HUES6 (cell line): ENCODE measurements at regions not wholly inside any gene's neighbourhood (a gene's known extent, or its start where the extent isn't known, plus 50 kb on each side); places are given as distances from the start of the nearest gene placed in this dataset.

Experiments
- H3K27ac ChIP-seq: 2 replicates; pipeline ENCODE4 v1.7.0; 2013; ENCODE audit warnings: low read depth, mild to moderate bottlenecking, low read length, inconsistent platforms
- H3K27me3 ChIP-seq: 2 replicates; pipeline ENCODE4 v1.6.1; 2013; ENCODE audit warnings: low read length; ENCODE audit not compliant: control insufficient read depth, insufficient read depth
- H3K36me3 ChIP-seq: 2 replicates; pipeline ENCODE4 v1.6.1; 2013; ENCODE audit warnings: low read length; ENCODE audit not compliant: control insufficient read depth, insufficient read depth
- H3K4me1 ChIP-seq: 2 replicates; pipeline ENCODE4 v1.6.1; 2013; ENCODE audit warnings: low read length; ENCODE audit not compliant: control insufficient read depth, insufficient read depth
- H3K4me3 ChIP-seq: 2 replicates; pipeline ENCODE4 v1.5.1; 2013; ENCODE audit warnings: low read depth, low read length
- H3K9ac ChIP-seq: one replicate; pipeline ENCODE4 v1.6.1; 2013; ENCODE audit warnings: mild to moderate bottlenecking, low read length
- H3K9me3 ChIP-seq: 2 replicates; pipeline ENCODE4 v1.6.1; 2013; ENCODE audit warnings: low read depth, low read length; ENCODE audit not compliant: control insufficient read depth, insufficient read depth

GRCh38 chr11:103545551-103545950, 436.3 kb downstream of the DYNC2H1 start:
- no peak overlapping the region for H3K4me3 ChIP-seq
- H3K9ac ChIP-seq: no peak overlapping the region
- peaks cover 33% of the 10 kb centered on the region for H3K9me3 ChIP-seq
- H3K27me3 ChIP-seq: no peaks in the 10 kb centered on the region
- no peak overlapping the region for H3K27ac ChIP-seq
- no peaks in the 10 kb centered on the region for H3K36me3 ChIP-seq
- no peaks in the 10 kb centered on the region for H3K4me1 ChIP-seq

- no peak overlapping the region for H3K4me3 ChIP-seq
- H3K9me3 ChIP-seq: peaks cover 26% of the 10 kb centered on the region
- no peaks in the 10 kb centered on the region for H3K4me1 ChIP-seq
- no peak overlapping the region for H3K9ac ChIP-seq
- no peaks in the 10 kb centered on the region for H3K36me3 ChIP-seq
- H3K27me3 ChIP-seq: no peaks in the 10 kb centered on the region
- H3K27ac ChIP-seq: no peak overlapping the region
Observed at GRCh38 chr11:103546236-103546635, 437.0 kb downstream of the DYNC2H1 start.

DNA sequence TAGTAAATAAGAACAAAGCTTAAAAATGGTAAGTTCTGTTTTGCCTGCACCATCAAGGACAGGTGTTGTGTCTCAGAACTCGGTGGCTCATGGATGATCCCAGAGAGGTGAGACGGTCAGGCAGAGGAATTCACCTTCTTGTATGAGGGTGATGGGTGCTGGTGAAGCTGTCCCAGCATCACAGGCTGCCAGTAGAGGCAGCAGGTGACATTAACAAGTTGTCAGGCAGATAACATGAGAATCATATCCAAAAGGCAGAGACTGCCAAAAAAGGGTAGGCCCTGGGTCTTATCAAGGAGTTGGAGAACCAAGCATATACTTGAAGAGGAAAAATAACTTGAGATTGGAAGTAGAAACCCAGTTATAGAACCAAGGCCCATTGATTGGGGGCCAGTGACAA, 437.8 kb downstream of the DYNC2H1 start:
- no peaks in the 10 kb centered on the region for H3K36me3 ChIP-seq
- H3K4me1 ChIP-seq: no peaks in the 10 kb centered on the region
- H3K4me3 ChIP-seq: no peak overlapping the region
- H3K9me3 ChIP-seq: peaks cover 18% of the 10 kb centered on the region
- H3K27ac ChIP-seq: no peak overlapping the region
- H3K27me3 ChIP-seq: no peaks in the 10 kb centered on the region
- H3K9ac ChIP-seq: no peak overlapping the region

DNA sequence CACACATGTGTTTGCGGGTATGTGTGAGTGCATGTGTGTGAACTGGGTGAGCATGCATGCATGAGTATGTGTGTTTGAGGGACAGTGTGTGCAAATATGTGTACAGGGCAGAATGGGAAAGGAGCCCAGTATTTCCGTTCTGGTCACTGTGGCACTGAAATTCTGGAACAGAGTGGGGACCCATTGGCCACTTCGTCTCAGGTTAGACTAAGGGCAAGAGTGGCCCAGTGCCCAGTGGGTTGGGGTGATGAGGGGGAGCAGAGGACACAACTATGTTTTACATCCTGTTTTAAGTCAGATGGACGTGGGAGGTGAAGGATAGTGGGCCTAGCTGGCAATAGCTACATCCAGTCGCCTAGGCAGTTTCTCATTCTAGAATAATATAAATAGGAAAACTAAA, 438.5 kb downstream of the DYNC2H1 start:
- Histone ChIP-seq H3K27me3 (no peaks in the 10 kb centered on the region), H3K27ac (no peak overlapping the region), H3K4me3 (no peak overlapping the region)

DNA sequence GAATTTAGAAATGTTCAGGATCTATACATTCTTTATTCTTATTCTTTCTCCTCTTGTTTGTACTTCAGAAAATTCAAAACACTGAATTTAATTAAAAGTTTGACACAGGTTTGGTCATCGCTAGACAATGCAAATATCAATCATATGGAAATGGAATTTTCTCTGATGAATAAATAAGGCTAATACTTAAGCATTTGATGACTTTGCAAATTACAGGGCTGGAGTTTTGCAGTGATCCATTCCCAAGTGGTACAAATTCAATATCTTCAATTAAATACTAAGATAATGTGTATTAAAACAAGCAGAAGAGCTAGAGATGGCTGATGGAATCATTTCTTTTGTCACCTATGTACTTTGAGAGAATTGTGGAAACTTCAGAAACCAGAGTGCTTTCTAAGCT, 439.6 kb downstream of the DYNC2H1 start:
- no peak overlapping the region for H3K9ac ChIP-seq
- no peaks in the 10 kb centered on the region for H3K4me1 ChIP-seq
- no peak overlapping the region for H3K27ac ChIP-seq
- H3K36me3 ChIP-seq: no peaks in the 10 kb centered on the region
- H3K27me3 ChIP-seq: no peaks in the 10 kb centered on the region
- 0 out of 2 replicates have a peak, but pooled peaks cover under 1% of the 10 kb centered on the region for H3K9me3 ChIP-seq
- H3K4me3 ChIP-seq: no peak overlapping the region

More for the DNA sequence above, 438.5 kb downstream of the DYNC2H1 start:
- Histone ChIP-seq H3K9ac (no peak overlapping the region), H3K9me3 (peaks cover 11% of the 10 kb centered on the region; the same call in 1 of the 2 replicates), H3K4me1 (no peaks in the 10 kb centered on the region), H3K36me3 (no peaks in the 10 kb centered on the region)

DNA sequence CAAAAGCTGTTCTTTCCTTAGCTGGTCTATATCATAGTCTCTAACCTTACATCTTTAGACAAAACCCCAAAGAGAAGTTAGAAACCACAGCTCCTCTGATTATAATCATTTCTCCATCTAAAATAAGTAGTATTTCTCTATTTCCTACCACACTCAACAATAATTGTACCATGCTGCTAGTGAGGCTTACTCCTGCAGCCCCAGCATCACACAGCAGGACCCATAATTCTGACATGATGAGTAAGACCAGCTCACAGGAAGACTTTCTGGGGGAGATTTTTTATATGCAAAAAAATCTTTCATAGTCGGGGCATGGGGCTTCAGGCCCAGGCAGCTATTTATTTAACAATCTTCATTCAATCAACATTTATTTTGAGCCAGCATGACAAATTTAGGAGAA, 441.6 kb downstream of the DYNC2H1 start:
- no peaks in the 10 kb centered on the region for H3K36me3 ChIP-seq
- no peaks in the 10 kb centered on the region for H3K9me3 ChIP-seq
- no peak overlapping the region for H3K4me3 ChIP-seq
- no peak overlapping the region for H3K9ac ChIP-seq
- H3K27me3 ChIP-seq: no peaks in the 10 kb centered on the region
- no peak overlapping the region for H3K27ac ChIP-seq
- no peaks in the 10 kb centered on the region for H3K4me1 ChIP-seq

DNA sequence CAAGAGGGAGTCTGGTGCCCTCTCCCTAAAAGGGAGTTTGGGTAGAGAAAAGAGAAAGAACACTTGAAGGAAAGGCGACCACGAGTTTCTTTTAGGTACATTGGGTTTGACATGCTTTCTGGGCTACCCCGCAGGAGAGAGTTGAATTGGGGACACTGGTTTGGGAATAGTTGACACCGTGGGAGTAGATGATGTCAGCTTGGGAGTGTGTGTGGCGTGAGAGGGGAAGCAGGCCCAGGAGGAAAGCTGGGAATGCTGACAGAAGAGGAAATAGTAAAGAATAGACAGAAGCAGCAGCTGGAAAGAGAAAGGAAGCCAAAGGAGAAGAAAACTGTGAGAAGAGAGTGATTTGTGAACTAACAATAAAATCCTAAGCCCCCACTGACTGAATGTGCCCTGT, 442.9 kb downstream of the DYNC2H1 start:
- Histone ChIP-seq H3K27ac (no peak overlapping the region), H3K9me3 (no peaks in the 10 kb centered on the region), H3K4me3 (no peak overlapping the region), H3K9ac (no peak overlapping the region), H3K36me3 (no peaks in the 10 kb centered on the region), H3K4me1 (no peaks in the 10 kb centered on the region), H3K27me3 (no peaks in the 10 kb centered on the region)

GRCh38 chr11:103556171-103556570, 446.9 kb downstream of the DYNC2H1 start:
- no peaks in the 10 kb centered on the region for H3K4me1 ChIP-seq
- no peak overlapping the region for H3K4me3 ChIP-seq
- H3K27ac ChIP-seq: no peak overlapping the region
- H3K36me3 ChIP-seq: no peaks in the 10 kb centered on the region
- H3K9ac ChIP-seq: no peak overlapping the region
- no peaks in the 10 kb centered on the region for H3K9me3 ChIP-seq
- H3K27me3 ChIP-seq: no peaks in the 10 kb centered on the region

DNA sequence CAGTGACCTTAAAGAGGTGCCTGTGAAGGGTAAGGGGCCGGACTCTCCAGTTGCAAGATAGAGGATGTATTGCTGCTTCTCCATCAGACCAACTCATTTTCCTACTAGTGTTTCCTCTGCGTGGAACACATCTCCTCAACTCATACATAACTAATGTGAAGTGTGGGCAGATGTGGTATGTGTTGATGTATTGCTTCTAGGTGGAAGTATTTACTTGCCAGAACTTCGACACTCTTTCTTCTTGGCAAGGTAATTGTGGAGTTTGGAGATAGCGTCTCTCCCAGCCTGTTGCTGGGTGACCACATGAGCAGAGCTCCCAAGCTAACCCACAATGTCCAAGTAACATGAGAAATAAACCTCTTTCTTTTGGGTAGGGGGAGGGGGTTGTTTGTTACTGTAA, 456.9 kb downstream of the DYNC2H1 start:
- Histone ChIP-seq H3K36me3 (no peaks in the 10 kb centered on the region), H3K9ac (no peak overlapping the region), H3K27ac (no peak overlapping the region), H3K9me3 (0 out of 2 replicates have a peak, but pooled peaks cover 4% of the 10 kb centered on the region), H3K27me3 (no peaks in the 10 kb centered on the region), H3K4me3 (no peak overlapping the region), H3K4me1 (no peaks in the 10 kb centered on the region)

- H3K36me3 ChIP-seq: no peaks in the 10 kb centered on the region
Observed at GRCh38 chr11:103581760-103582159, 454.7 kb upstream of the DDI1 start.

DNA sequence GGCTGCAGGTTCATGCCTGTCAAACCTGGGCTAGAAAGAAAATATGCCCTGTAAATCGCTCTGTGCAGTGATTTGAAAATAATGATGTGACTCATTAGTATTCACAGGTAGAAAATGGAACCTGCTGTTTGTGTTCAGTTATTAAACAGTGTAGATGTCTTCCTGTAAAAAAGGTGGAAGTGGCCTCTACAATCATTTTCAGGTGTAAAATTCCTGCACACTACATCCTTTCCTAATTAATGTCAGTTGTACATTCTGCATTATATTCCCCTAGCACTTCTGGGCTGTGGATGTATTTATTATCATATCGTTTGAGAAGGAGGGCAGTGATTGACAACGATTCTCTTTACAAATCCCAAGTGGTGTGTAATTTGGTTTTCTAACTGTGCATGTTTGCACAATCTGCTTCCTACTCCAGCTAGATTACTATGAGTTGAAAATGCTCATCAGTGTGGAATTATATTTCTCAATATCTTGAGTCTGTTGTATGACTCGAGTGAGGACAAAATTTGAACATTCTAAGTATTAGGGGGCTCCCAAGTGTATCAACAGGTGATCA, 454.0 kb upstream of the DDI1 start:
- no peak overlapping the region for H3K27ac ChIP-seq
- no peak overlapping the region for H3K4me3 ChIP-seq
- no peak overlapping the region for H3K9ac ChIP-seq
- no peaks in the 10 kb centered on the region for H3K9me3 ChIP-seq
- H3K27me3 ChIP-seq: no peaks in the 10 kb centered on the region
- no peaks in the 10 kb centered on the region for H3K36me3 ChIP-seq
- H3K4me1 ChIP-seq: peaks cover 24% of the 10 kb centered on the region

More at GRCh38 chr11:103581760-103582159, 454.7 kb upstream of the DDI1 start:
- Histone ChIP-seq H3K27ac (no peak overlapping the region), H3K27me3 (no peaks in the 10 kb centered on the region), H3K4me1 (peaks cover 24% of the 10 kb centered on the region), H3K9ac (no peak overlapping the region), H3K4me3 (no peak overlapping the region), H3K9me3 (no peaks in the 10 kb centered on the region)

DNA sequence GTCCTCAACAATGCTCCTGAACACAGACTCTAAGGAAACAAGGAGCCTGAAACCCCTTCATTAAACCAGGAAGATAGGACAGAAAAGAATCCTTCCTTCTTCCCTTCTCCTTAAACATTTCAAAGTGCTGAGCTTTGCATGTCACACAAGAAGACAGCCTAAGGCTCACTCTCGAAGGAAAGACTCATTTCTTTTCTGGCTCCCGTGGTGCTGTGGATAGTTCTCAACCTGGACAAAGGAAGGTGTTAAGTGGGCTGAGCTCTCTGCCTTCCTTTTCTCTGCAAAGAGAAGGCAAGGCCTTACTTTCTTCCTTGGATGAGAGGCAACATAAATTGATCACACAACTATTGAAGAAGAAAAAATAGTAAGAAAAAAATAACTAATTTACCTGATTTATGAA, 452.4 kb upstream of the DDI1 start:
- no peak overlapping the region; the same call in 1 of the 2 replicates for H3K27ac ChIP-seq
- H3K4me3 ChIP-seq: no peak overlapping the region
- H3K36me3 ChIP-seq: no peaks in the 10 kb centered on the region
- no peaks in the 10 kb centered on the region for H3K9me3 ChIP-seq
- H3K4me1 ChIP-seq: peaks cover 24% of the 10 kb centered on the region
- no peaks in the 10 kb centered on the region for H3K27me3 ChIP-seq
- H3K9ac ChIP-seq: no peak overlapping the region
